ENCODE measurements at regions not wholly inside any gene's neighbourhood (a gene's known extent, or its start where the extent isn't known, plus 50 kb on each side); places are given as distances from the start of the nearest gene placed in this dataset.

- no peaks in the 10 kb centered on the region for H3K9me3 Mint-ChIP-seq
- H3K36me3 Mint-ChIP-seq: no peaks in the 10 kb centered on the region
- ATAC-seq (ENCODE audit: low read depth): no peak
- H3K4me1 Mint-ChIP-seq: no peaks in the 10 kb centered on the region
- no peak overlapping the region for H3K4me3 Mint-ChIP-seq
- DNase-seq (ENCODE audit: low spot score in 2 of 2): no peak
- peaks cover 11% of the 10 kb centered on the region for H3K27me3 Mint-ChIP-seq
- no peak overlapping the region for H3K27ac Mint-ChIP-seq
These were observed 51.2 kb upstream of the NFASC start for GRCh38 chr1:204819495-204819894.
